ENCODE measurements at regions not wholly inside any gene's neighbourhood (a gene's known extent, or its start where the extent isn't known, plus 50 kb on each side); places are given as distances from the start of the nearest gene placed in this dataset.

DNA sequence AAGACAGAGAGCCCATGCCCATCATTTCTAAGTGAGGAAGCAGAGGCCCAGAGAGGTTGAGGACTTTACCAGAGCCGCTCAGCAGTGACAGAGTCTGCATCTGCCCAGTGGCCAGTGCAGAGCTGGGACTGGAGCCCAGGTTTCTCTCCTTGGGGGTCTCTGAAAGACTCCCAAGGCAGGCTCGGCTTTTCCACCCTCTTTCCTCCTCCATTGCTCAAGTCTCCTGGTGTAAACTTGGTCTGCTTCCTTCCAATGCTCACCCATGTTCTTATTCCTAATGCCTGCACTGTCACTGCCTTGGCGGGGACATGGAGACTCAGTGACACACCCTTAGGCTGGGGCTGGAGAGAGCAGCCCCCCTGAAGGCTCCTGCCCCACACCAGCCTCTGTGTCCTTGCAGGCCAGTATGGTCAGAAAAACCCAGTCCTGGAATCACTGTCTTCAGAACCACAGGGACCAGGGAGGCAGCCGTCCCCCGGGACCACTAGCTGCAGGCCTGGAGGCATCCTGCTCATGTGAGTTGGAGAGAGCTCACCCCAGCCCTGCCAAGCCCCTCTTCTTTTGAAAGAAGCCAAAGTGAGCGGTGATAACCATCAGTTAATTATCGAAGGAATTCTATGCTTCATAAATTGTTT is 211.0 kb upstream of the ZNF536 start:
- CTCF ChIA-PET, result no interaction called here
- no peaks in the 10 kb centered on the region for H3K4me1 ChIP-seq (ENCODE audit: control insufficient read depth, insufficient read depth, low read length)
- in situ Hi-C loops (cut with MboI), result no loop called here
- H3K9ac ChIP-seq (ENCODE audit: control insufficient read depth, insufficient read depth, low read length), result no peak overlapping the region
- H2AFZ ChIP-seq (ENCODE audit: control insufficient read depth, low read depth, low read length), result no peak overlapping the region
- no peak overlapping the region for H3K4me3 ChIP-seq
- H3K9me3 ChIP-seq (replicated peaks; ENCODE audit: control insufficient read depth, insufficient read depth, low read length), result no peaks in the 10 kb centered on the region
- no TSS peak for BruUV-seq (replicated peaks)
- H3K27ac ChIP-seq (ENCODE audit: control insufficient read depth, insufficient read depth), result no peak overlapping the region
- POLR2A ChIA-PET, result no interaction called here
- DNase-seq (ENCODE audit: low read depth, low spot score), result no peak
- intact Hi-C loops (cut with micrococcal nuclease; ENCODE audit: unreplicated experiment), result no loop called here
- no peak for FAIRE-seq
- SMC1A ChIA-PET (ENCODE audit: uncharacterized antibody, unreplicated experiment), result no interaction called here
- no peaks in the 10 kb centered on the region; a peak in 1 of 4 replicates for H3K27me3 ChIP-seq (replicated peaks in 1 of 2; ENCODE audit: control insufficient read depth in 2 of 2, insufficient read depth in 2 of 2, low read length in 1 of 2)
- no peak for ATAC-seq
- no peaks in the 10 kb centered on the region for H3K36me3 ChIP-seq (ENCODE audit: control insufficient read depth in 2 of 2, insufficient read depth in 2 of 2, low read length in 1 of 2)
- no peaks in the 10 kb centered on the region for H3K79me2 ChIP-seq (ENCODE audit: control insufficient read depth, insufficient read depth, low read length)
- no peaks in the 10 kb centered on the region for H4K20me1 ChIP-seq (ENCODE audit: control insufficient read depth, insufficient read depth)
- H3K4me2 ChIP-seq (ENCODE audit: control insufficient read depth, insufficient read depth), result no peak overlapping the region
- 55% methylated on average over 6 of the region's 7 CpGs for WGBS (ENCODE audit: insufficient coverage, insufficient replicate concordance, low lambda C conversion rate, missing lambda C conversion rate)
- RAD21 ChIA-PET (ENCODE audit: unreplicated experiment), result no interaction called here
- TF ChIP-seq FOS (IDR thresholded peaks at IDR 0.05; ENCODE audit: borderline replicate concordance, extremely low read depth, insufficient read length), result no peak
- TF ChIP-seq, protein P1, sequence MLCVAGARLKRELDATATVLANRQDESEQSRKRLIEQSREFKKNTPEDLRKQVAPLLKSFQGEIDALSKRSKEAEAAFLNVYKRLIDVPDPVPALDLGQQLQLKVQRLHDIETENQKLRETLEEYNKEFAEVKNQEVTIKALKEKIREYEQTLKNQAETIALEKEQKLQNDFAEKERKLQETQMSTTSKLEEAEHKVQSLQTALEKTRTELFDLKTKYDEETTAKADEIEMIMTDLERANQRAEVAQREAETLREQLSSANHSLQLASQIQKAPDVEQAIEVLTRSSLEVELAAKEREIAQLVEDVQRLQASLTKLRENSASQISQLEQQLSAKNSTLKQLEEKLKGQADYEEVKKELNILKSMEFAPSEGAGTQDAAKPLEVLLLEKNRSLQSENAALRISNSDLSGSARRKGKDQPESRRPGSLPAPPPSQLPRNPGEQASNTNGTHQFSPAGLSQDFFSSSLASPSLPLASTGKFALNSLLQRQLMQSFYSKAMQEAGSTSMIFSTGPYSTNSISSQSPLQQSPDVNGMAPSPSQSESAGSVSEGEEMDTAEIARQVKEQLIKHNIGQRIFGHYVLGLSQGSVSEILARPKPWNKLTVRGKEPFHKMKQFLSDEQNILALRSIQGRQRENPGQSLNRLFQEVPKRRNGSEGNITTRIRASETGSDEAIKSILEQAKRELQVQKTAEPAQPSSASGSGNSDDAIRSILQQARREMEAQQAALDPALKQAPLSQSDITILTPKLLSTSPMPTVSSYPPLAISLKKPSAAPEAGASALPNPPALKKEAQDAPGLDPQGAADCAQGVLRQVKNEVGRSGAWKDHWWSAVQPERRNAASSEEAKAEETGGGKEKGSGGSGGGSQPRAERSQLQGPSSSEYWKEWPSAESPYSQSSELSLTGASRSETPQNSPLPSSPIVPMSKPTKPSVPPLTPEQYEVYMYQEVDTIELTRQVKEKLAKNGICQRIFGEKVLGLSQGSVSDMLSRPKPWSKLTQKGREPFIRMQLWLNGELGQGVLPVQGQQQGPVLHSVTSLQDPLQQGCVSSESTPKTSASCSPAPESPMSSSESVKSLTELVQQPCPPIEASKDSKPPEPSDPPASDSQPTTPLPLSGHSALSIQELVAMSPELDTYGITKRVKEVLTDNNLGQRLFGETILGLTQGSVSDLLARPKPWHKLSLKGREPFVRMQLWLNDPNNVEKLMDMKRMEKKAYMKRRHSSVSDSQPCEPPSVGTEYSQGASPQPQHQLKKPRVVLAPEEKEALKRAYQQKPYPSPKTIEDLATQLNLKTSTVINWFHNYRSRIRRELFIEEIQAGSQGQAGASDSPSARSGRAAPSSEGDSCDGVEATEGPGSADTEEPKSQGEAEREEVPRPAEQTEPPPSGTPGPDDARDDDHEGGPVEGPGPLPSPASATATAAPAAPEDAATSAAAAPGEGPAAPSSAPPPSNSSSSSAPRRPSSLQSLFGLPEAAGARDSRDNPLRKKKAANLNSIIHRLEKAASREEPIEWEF (IDR thresholded peaks at IDR 0.05; ENCODE audit: insufficient replicate concordance, low read depth, low read length), result no peak
- no peak for TF ChIP-seq EP300 (IDR thresholded peaks at IDR 0.05; ENCODE audit: borderline replicate concordance in 1 of 2, control insufficient read depth in 1 of 2, low read depth in 2 of 2, low read length in 2 of 2)
- TF ChIP-seq, protein P2, sequence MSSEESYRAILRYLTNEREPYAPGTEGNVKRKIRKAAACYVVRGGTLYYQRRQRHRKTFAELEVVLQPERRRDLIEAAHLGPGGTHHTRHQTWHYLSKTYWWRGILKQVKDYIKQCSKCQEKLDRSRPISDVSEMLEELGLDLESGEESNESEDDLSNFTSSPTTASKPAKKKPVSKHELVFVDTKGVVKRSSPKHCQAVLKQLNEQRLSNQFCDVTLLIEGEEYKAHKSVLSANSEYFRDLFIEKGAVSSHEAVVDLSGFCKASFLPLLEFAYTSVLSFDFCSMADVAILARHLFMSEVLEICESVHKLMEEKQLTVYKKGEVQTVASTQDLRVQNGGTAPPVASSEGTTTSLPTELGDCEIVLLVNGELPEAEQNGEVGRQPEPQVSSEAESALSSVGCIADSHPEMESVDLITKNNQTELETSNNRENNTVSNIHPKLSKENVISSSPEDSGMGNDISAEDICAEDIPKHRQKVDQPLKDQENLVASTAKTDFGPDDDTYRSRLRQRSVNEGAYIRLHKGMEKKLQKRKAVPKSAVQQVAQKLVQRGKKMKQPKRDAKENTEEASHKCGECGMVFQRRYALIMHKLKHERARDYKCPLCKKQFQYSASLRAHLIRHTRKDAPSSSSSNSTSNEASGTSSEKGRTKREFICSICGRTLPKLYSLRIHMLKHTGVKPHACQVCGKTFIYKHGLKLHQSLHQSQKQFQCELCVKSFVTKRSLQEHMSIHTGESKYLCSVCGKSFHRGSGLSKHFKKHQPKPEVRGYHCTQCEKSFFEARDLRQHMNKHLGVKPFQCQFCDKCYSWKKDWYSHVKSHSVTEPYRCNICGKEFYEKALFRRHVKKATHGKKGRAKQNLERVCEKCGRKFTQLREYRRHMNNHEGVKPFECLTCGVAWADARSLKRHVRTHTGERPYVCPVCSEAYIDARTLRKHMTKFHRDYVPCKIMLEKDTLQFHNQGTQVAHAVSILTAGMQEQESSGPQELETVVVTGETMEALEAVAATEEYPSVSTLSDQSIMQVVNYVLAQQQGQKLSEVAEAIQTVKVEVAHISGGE (CRISPR knock-in tag; IDR thresholded peaks at IDR 0.05), result no peak
- no peak for TF ChIP-seq CHD2 (IDR thresholded peaks at IDR 0.05; ENCODE audit: borderline replicate concordance, low read depth, low read length)
- no peak for TF ChIP-seq ZSCAN29 (IDR thresholded peaks at IDR 0.05)
- no peak for TF ChIP-seq HDGF (IDR thresholded peaks at IDR 0.05)
- TF ChIP-seq, protein P3, sequence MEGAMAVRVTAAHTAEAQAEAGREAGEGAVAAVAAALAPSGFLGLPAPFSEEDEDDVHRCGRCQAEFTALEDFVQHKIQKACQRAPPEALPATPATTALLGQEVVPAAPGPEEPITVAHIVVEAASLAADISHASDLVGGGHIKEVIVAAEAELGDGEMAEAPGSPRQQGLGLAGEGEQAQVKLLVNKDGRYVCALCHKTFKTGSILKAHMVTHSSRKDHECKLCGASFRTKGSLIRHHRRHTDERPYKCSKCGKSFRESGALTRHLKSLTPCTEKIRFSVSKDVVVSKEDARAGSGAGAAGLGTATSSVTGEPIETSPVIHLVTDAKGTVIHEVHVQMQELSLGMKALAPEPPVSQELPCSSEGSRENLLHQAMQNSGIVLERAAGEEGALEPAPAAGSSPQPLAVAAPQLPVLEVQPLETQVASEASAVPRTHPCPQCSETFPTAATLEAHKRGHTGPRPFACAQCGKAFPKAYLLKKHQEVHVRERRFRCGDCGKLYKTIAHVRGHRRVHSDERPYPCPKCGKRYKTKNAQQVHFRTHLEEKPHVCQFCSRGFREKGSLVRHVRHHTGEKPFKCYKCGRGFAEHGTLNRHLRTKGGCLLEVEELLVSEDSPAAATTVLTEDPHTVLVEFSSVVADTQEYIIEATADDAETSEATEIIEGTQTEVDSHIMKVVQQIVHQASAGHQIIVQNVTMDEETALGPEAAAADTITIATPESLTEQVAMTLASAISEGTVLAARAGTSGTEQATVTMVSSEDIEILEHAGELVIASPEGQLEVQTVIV (IDR thresholded peaks at IDR 0.05; ENCODE audit: borderline replicate concordance, partially characterized antibody), result no peak
- TF ChIP-seq HDAC6 (IDR thresholded peaks at IDR 0.05; ENCODE audit: unreplicated experiment), result no peak
- no peak for TF ChIP-seq TARDBP (IDR thresholded peaks at IDR 0.05; ENCODE audit: borderline replicate concordance)
- TF ChIP-seq TAF1 (IDR thresholded peaks at IDR 0.05; ENCODE audit: borderline replicate concordance, low read depth, low read length), result no peak
